Mammary epithelial cell (primary cell): ENCODE measurements at regions not wholly inside any gene's neighbourhood (a gene's known extent, or its start where the extent isn't known, plus 50 kb on each side); places are given as distances from the start of the nearest gene placed in this dataset.

Source experiments
- CTCF ChIP-seq, 2 donors: IDR thresholded peaks in 1 of 2; conservative IDR thresholded peaks in 1 of 2; 2 replicates each; pipeline ENCODE4 v1.5.1; 2011 to 2012; ENCODE audit warnings: inconsistent platforms in 2 of 2, low read length in 2 of 2, mild to moderate bottlenecking in 2 of 2, control low read depth in 1 of 2, low read depth in 1 of 2; ENCODE audit not compliant: insufficient read depth in 1 of 2; ENCODE audit errors: extremely low read depth in 1 of 2
- EZH2 ChIP-seq: IDR thresholded peaks from 2 replicates; pipeline ENCODE4 v1.6.1; 2012; ENCODE audit warnings: low read length, inconsistent platforms, borderline replicate concordance

GRCh38 chr3:73315706-73316105 lies 254.2 kb downstream of the EBLN2 start:
- no peak for TF ChIP-seq EZH2
- TF ChIP-seq CTCF (conservative IDR thresholded peaks at IDR 0.05 in 1 of 2, IDR thresholded peaks at IDR 0.05 in 1 of 2; ENCODE audit: extremely low read depth in 1 of 2, insufficient read depth in 1 of 2, low read depth in 1 of 2, low read length in 2 of 2): no peak
